Neutrophil (primary cell): ENCODE measurements at regions not wholly inside any gene's neighbourhood (a gene's known extent, or its start where the extent isn't known, plus 50 kb on each side); places are given as distances from the start of the nearest gene placed in this dataset.
"Not testable (repeated sequence)": the region's sequence is repeated elsewhere in the genome, so short reads cannot be mapped to it uniquely, and the experiment has no call there.

Experiments used
- H3K27ac ChIP-seq: fragments of 200-600 bp; sonication (generic); 2 replicates; pipeline ENCODE4 v1.5.1; 2016; ENCODE audit warnings: mild to moderate bottlenecking, moderate library complexity
- H3K27me3 ChIP-seq: fragments of 200-600 bp; sonication (generic); 2 replicates; pipeline ENCODE4 v1.6.0; 2016; ENCODE audit warnings: mild to moderate bottlenecking
- H3K36me3 ChIP-seq: fragments of 200-600 bp; sonication (generic); 2 replicates; pipeline ENCODE4 v1.5.1; 2017
- H3K4me1 ChIP-seq, 2 experiments: fragments of 200-600 bp in 1 of 2; sonication (generic) in 1 of 2; 1 replicate in 1 of 2; 2 replicates in 1 of 2; pipeline versions ENCODE4 v1.5.1 to v1.6.1; 2013 to 2016; ENCODE audit warnings: low read depth in 1 of 2, low read length in 1 of 2, mild to moderate bottlenecking in 1 of 2, moderate library complexity in 1 of 2; ENCODE audit not compliant: control insufficient read depth in 1 of 2, insufficient read depth in 1 of 2
- H3K4me3 ChIP-seq, 2 experiments: fragments of 200-600 bp in 1 of 2; sonication (generic) in 1 of 2; 1 replicate in 1 of 2; 2 replicates in 1 of 2; pipeline ENCODE4 v1.5.1; 2013 to 2016; ENCODE audit warnings: low read depth in 1 of 2, low read length in 1 of 2, mild to moderate bottlenecking in 1 of 2, moderate library complexity in 1 of 2
- H3K9me3 ChIP-seq: fragments of 200-600 bp; sonication (generic); 2 replicates; pipeline ENCODE4 v1.5.1; 2016
- TF ChIP-seq, protein P1 (sequence below): fragments of 200-600 bp; sonication (generic); IDR thresholded peaks from 2 replicates; pipeline ENCODE4 v1.5.1; 2016; ENCODE audit warnings: antibody characterized with exemption

GRCh38 chr13:88726075-88726474, 1054.9 kb downstream of the SLITRK5 start:
- TF ChIP-seq, protein P1, sequence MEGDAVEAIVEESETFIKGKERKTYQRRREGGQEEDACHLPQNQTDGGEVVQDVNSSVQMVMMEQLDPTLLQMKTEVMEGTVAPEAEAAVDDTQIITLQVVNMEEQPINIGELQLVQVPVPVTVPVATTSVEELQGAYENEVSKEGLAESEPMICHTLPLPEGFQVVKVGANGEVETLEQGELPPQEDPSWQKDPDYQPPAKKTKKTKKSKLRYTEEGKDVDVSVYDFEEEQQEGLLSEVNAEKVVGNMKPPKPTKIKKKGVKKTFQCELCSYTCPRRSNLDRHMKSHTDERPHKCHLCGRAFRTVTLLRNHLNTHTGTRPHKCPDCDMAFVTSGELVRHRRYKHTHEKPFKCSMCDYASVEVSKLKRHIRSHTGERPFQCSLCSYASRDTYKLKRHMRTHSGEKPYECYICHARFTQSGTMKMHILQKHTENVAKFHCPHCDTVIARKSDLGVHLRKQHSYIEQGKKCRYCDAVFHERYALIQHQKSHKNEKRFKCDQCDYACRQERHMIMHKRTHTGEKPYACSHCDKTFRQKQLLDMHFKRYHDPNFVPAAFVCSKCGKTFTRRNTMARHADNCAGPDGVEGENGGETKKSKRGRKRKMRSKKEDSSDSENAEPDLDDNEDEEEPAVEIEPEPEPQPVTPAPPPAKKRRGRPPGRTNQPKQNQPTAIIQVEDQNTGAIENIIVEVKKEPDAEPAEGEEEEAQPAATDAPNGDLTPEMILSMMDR = no peak
- Histone ChIP-seq H3K9me3 (no peaks in the 10 kb centered on the region), H3K27me3 (no peaks in the 10 kb centered on the region), H3K36me3 (no peaks in the 10 kb centered on the region), H3K4me3 (no peak overlapping the region), H3K27ac (no peak overlapping the region), H3K4me1 (no peaks in the 10 kb centered on the region)

- H3K4me3 ChIP-seq, H3K27me3 ChIP-seq, H3K4me1 ChIP-seq, H3K9me3 ChIP-seq, H3K27ac ChIP-seq, H3K36me3 ChIP-seq: not testable (repeated sequence)
Observed at GRCh38 chr13:88727236-88727635, 1056.1 kb downstream of the SLITRK5 start.

DNA sequence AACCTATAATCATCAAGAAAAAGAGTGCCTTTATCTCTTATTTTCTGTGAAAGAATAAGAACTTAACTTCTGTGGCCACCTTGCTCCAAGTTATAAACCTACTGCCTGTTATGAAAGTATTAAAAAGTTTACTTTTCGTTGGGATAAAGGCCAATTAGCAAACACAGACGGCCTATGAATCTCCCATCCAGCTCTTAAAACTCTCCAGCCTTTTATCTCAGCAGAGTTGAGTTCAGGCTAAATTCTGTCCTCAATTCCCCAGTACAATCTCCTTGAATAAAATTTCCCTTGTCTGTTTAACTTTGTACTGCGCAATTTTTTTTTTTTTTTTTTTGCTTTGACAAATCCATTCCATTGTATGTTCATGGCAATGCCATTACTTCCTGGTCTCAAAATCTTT, 1058.4 kb downstream of the SLITRK5 start:
- Histone ChIP-seq H3K4me1 (no peaks in the 10 kb centered on the region), H3K4me3 (no peak overlapping the region), H3K27ac (no peak overlapping the region), H3K36me3 (no peaks in the 10 kb centered on the region), H3K9me3 (no peaks in the 10 kb centered on the region), H3K27me3 (no peaks in the 10 kb centered on the region)
- TF ChIP-seq, protein P1 = no peak

GRCh38 chr13:88736026-88736425, 1064.9 kb downstream of the SLITRK5 start:
- TF ChIP-seq, protein P1 = no peak

GRCh38 chr13:88739195-88739594, 1068.0 kb downstream of the SLITRK5 start:
- Histone ChIP-seq H3K4me1 (no peaks in the 10 kb centered on the region), H3K27ac (no peak overlapping the region), H3K9me3 (no peaks in the 10 kb centered on the region), H3K4me3 (no peak overlapping the region), H3K27me3 (no peaks in the 10 kb centered on the region), H3K36me3 (no peaks in the 10 kb centered on the region)
- TF ChIP-seq, protein P1 = no peak

More at GRCh38 chr13:88736026-88736425, 1064.9 kb downstream of the SLITRK5 start:
- Histone ChIP-seq H3K4me3 (no peak overlapping the region), H3K27ac (no peak overlapping the region), H3K36me3 (no peaks in the 10 kb centered on the region), H3K27me3 (no peaks in the 10 kb centered on the region), H3K9me3 (no peaks in the 10 kb centered on the region), H3K4me1 (no peaks in the 10 kb centered on the region)

- no peaks in the 10 kb centered on the region for H3K9me3 ChIP-seq
- H3K27me3 ChIP-seq = no peaks in the 10 kb centered on the region
- H3K36me3 ChIP-seq = no peaks in the 10 kb centered on the region
- H3K4me1 ChIP-seq = no peaks in the 10 kb centered on the region
- TF ChIP-seq, protein P1 = no peak
- H3K27ac ChIP-seq = no peak overlapping the region
- H3K4me3 ChIP-seq = no peak overlapping the region
Observed at GRCh38 chr13:88744289-88744688, 1073.1 kb downstream of the SLITRK5 start.
